ENCODE measurements at regions not wholly inside any gene's neighbourhood (a gene's known extent, or its start where the extent isn't known, plus 50 kb on each side); places are given as distances from the start of the nearest gene placed in this dataset.

DNA sequence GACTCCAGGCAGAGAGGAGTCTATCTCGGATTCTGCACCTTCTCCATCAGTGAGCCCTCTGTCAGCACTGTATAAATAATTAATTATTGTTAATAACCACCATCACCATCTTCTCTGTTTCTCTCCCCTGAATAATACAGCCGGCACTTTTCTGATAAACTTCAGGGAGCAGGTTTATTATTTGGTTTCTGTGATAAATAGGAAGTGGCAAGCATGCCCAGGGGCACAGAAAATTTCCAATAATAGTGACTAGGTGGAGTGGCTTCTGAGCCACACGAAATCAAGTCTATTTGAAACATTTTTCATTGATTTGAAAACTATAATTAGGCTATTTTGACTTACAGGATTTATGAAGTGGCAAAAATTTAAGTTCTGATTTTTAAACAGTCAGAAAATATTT, 186.8 kb upstream of the TMEM229A start:
- POLR2A ChIA-PET = no interaction called here
- in situ Hi-C loops (cut with MboI) = no loop called here
- 0% methylated on average over 3 of the region's 3 CpGs for whole genome bisulfite sequencing (ENCODE audit: insufficient coverage, low coverage, missing lambda C conversion rate)

GRCh38 chr7:124208642-124209041, 175.8 kb upstream of the TMEM229A start:
- Histone ChIP-seq H3K4me1 (replicated peaks in 1 of 2; ENCODE audit: control insufficient read depth in 2 of 2, insufficient read depth in 2 of 2, low read length in 2 of 2) (no peaks in the 10 kb centered on the region), H3K4me2 (ENCODE audit: insufficient read depth, low read length) (no peak overlapping the region), H4K20me1 (replicated peaks; ENCODE audit: control insufficient read depth, insufficient read depth, low read length) (no peaks in the 10 kb centered on the region), H3K9me1 (ENCODE audit: control insufficient read depth, insufficient read depth, low read length) (no peaks in the 10 kb centered on the region), H3K79me2 (ENCODE audit: control insufficient read depth, insufficient read depth, low read length) (no peaks in the 10 kb centered on the region), H3K27ac (ENCODE audit: extremely low read depth, low read depth, low read length) (no peak overlapping the region), H3K9me3 (replicated peaks; ENCODE audit: control insufficient read depth, insufficient read depth, low read depth, low read length) (no peaks in the 10 kb centered on the region), H3K4me3 (no peak overlapping the region), H2AFZ (ENCODE audit: low read depth, low read length) (no peak overlapping the region), H3K27me3 (ENCODE audit: control insufficient read depth in 2 of 2, insufficient read depth in 2 of 2, low read length in 2 of 2) (no peaks in the 10 kb centered on the region), H3K36me3 (ENCODE audit: control insufficient read depth, insufficient read depth, low read length) (no peaks in the 10 kb centered on the region), H3K9ac (ENCODE audit: insufficient read depth in 1 of 2, low read depth in 2 of 2, low read length in 2 of 2) (no peak overlapping the region)
- ATAC-seq (no peak), FAIRE-seq (no peak), DNase-seq (ENCODE audit: extremely low read depth in 1 of 4, low spot score in 3 of 4) (no peak)
- in situ Hi-C loops (cut with MboI) = no loop called here
- BruUV-seq (replicated peaks) = no TSS peak
- intact Hi-C loops (cut with micrococcal nuclease) = no loop called here
- POLR2A ChIA-PET = no interaction called here
- 0% methylated on average over 2 of the region's 2 CpGs for WGBS (ENCODE audit: insufficient coverage, low coverage, missing lambda C conversion rate)
- CTCF ChIA-PET (ENCODE audit: low intra/inter-chr PET ratio) = no interaction called here
- no peak for TF ChIP-seq ZNF24 (IDR thresholded peaks at IDR 0.05)
- no peak for TF ChIP-seq MYNN (IDR thresholded peaks at IDR 0.05)
- TF ChIP-seq MYNN (CRISPR knock-in tag; IDR thresholded peaks at IDR 0.05) = no peak
- TF ChIP-seq, protein P1, sequence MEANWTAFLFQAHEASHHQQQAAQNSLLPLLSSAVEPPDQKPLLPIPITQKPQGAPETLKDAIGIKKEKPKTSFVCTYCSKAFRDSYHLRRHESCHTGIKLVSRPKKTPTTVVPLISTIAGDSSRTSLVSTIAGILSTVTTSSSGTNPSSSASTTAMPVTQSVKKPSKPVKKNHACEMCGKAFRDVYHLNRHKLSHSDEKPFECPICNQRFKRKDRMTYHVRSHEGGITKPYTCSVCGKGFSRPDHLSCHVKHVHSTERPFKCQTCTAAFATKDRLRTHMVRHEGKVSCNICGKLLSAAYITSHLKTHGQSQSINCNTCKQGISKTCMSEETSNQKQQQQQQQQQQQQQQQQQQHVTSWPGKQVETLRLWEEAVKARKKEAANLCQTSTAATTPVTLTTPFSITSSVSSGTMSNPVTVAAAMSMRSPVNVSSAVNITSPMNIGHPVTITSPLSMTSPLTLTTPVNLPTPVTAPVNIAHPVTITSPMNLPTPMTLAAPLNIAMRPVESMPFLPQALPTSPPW (CRISPR knock-in tag; IDR thresholded peaks at IDR 0.05) = no peak
- no peak for TF ChIP-seq HSF4 (CRISPR knock-in tag; IDR thresholded peaks at IDR 0.05; ENCODE audit: borderline replicate concordance)
- TF ChIP-seq ZNF707 (CRISPR knock-in tag; conservative IDR thresholded peaks at IDR 0.05) = no peak
- no peak for TF ChIP-seq ZNF696 (CRISPR knock-in tag; conservative IDR thresholded peaks at IDR 0.05)
- no peak for TF ChIP-seq SP2 (IDR thresholded peaks at IDR 0.05; ENCODE audit: extremely low read depth, low read depth, low read length, poor library complexity, severe bottlenecking)
- TF ChIP-seq SREBF1 (IDR thresholded peaks at IDR 0.05; ENCODE audit: borderline replicate concordance, low read depth, low read length) = no peak
- TF ChIP-seq MTA3 (IDR thresholded peaks at IDR 0.05; ENCODE audit: borderline replicate concordance) = no peak
- no peak for TF ChIP-seq JUND (IDR thresholded peaks at IDR 0.05; ENCODE audit: borderline replicate concordance, low read depth, low read length)
- TF ChIP-seq JUND (tag; IDR thresholded peaks at IDR 0.05; ENCODE audit: borderline replicate concordance, low read depth, low read length) = no peak
- TF ChIP-seq SLC30A9 (CRISPR knock-in tag; IDR thresholded peaks at IDR 0.05) = no peak
- no peak for TF ChIP-seq NR2C2 (CRISPR knock-in tag; IDR thresholded peaks at IDR 0.05)
- TF ChIP-seq NR2C2 (tag; IDR thresholded peaks at IDR 0.05) = no peak

More for the DNA sequence above, 186.8 kb upstream of the TMEM229A start:
- Histone ChIP-seq H3K9me3 (replicated peaks; ENCODE audit: control insufficient read depth, insufficient read depth, low read depth, low read length) (no peaks in the 10 kb centered on the region), H3K27me3 (ENCODE audit: control insufficient read depth in 2 of 2, insufficient read depth in 2 of 2, low read length in 2 of 2) (no peaks in the 10 kb centered on the region), H3K36me3 (ENCODE audit: control insufficient read depth, insufficient read depth, low read length) (no peaks in the 10 kb centered on the region), H2AFZ (ENCODE audit: low read depth, low read length) (no peak overlapping the region), H3K4me3 (no peak overlapping the region), H3K9me1 (ENCODE audit: control insufficient read depth, insufficient read depth, low read length) (no peaks in the 10 kb centered on the region), H3K4me1 (replicated peaks in 1 of 2; ENCODE audit: control insufficient read depth in 2 of 2, insufficient read depth in 2 of 2, low read length in 2 of 2) (no peaks in the 10 kb centered on the region), H3K27ac (ENCODE audit: extremely low read depth, low read depth, low read length) (no peak overlapping the region), H3K9ac (ENCODE audit: insufficient read depth in 1 of 2, low read depth in 2 of 2, low read length in 2 of 2) (no peak overlapping the region), H3K4me2 (ENCODE audit: insufficient read depth, low read length) (no peak overlapping the region), H3K79me2 (ENCODE audit: control insufficient read depth, insufficient read depth, low read length) (no peaks in the 10 kb centered on the region), H4K20me1 (replicated peaks; ENCODE audit: control insufficient read depth, insufficient read depth, low read length) (no peaks in the 10 kb centered on the region)
- DNase-seq (ENCODE audit: extremely low read depth in 1 of 4, low spot score in 3 of 4) = no peak
- no TSS peak for BruUV-seq (replicated peaks)
- ATAC-seq = no peak
- intact Hi-C loops (cut with micrococcal nuclease) = no loop called here
- TF ChIP-seq SRF (CRISPR knock-in tag; IDR thresholded peaks at IDR 0.05) (no peak), SMARCA4 (IDR thresholded peaks at IDR 0.05) (no peak), ZNF668 (CRISPR knock-in tag; IDR thresholded peaks at IDR 0.05) (no peak), ZBTB1 (CRISPR knock-in tag; IDR thresholded peaks at IDR 0.05; ENCODE audit: borderline replicate concordance, low read depth) (no peak)
- TF ChIP-seq, protein P2, sequence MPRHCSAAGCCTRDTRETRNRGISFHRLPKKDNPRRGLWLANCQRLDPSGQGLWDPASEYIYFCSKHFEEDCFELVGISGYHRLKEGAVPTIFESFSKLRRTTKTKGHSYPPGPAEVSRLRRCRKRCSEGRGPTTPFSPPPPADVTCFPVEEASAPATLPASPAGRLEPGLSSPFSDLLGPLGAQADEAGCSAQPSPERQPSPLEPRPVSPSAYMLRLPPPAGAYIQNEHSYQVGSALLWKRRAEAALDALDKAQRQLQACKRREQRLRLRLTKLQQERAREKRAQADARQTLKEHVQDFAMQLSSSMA (CRISPR knock-in tag; IDR thresholded peaks at IDR 0.05) = no peak
- CTCF ChIA-PET (ENCODE audit: low intra/inter-chr PET ratio) = no interaction called here
- no peak for FAIRE-seq

Measured in K562 (cell line).